C4-2B (cell line): ENCODE measurements at regions not wholly inside any gene's neighbourhood (a gene's known extent, or its start where the extent isn't known, plus 50 kb on each side); places are given as distances from the start of the nearest gene placed in this dataset.

Source experiments
- CTCF ChIP-seq: fragments of 450-650 bp; conservative IDR thresholded peaks from 2 replicates; pipeline ENCODE4 v1.5.1; 2017; ENCODE audit warnings: mild to moderate bottlenecking
- ZFX ChIP-seq: fragments of 450-650 bp; IDR thresholded peaks from 2 replicates; pipeline ENCODE4 v1.6.1; 2017

- TF ChIP-seq CTCF, result no peak
- no peak for TF ChIP-seq ZFX
Observed at GRCh38 chr2:184339966-184340365, 258.4 kb upstream of the ZNF804A start.
